Memory B cell (primary cell): ENCODE measurements at regions not wholly inside any gene's neighbourhood (a gene's known extent, or its start where the extent isn't known, plus 50 kb on each side); places are given as distances from the start of the nearest gene placed in this dataset.
"Not testable (repeated sequence)": the region's sequence is repeated elsewhere in the genome, so short reads cannot be mapped to it uniquely, and the experiment has no call there.

Source experiments
- ATAC-seq: fragments of 150-1000 bp; cut with Tn5 transposase; 2 replicates; pipeline ENCODE4 v1.10.0; 2021; ENCODE audit warnings: low read depth, mild to moderate bottlenecking, moderate library complexity
- DNase-seq, 2 donors: peaks; one replicate each; pipeline ENCODE4 v3.0.0; 2022; ENCODE audit warnings: low spot score in 2 of 2
- H3K27ac Mint-ChIP-seq: one replicate; pipeline ENCODE4 v1.8.0; 2022; ENCODE audit warnings: mild to moderate bottlenecking, moderate library complexity, mixed read lengths
- H3K27me3 Mint-ChIP-seq: one replicate; pipeline ENCODE4 v1.8.0; 2022; ENCODE audit warnings: mixed read lengths
- H3K36me3 Mint-ChIP-seq: one replicate; pipeline ENCODE4 v1.8.0; 2022; ENCODE audit warnings: mild to moderate bottlenecking, mixed read lengths
- H3K4me1 Mint-ChIP-seq: one replicate; pipeline ENCODE4 v1.8.0; 2022; ENCODE audit warnings: mixed read lengths
- H3K4me3 Mint-ChIP-seq: one replicate; pipeline ENCODE4 v1.8.0; 2022; ENCODE audit warnings: mild to moderate bottlenecking, moderate library complexity, mixed read lengths
- H3K9me3 Mint-ChIP-seq: one replicate; pipeline ENCODE4 v1.8.0; 2022; ENCODE audit warnings: mixed read lengths

- Mint-ChIP-seq H3K36me3 (no peaks in the 10 kb centered on the region), H3K4me3 (no peak overlapping the region), H3K27ac (no peak overlapping the region), H3K27me3 (peaks cover 7% of the 10 kb centered on the region), H3K4me1 (no peaks in the 10 kb centered on the region), H3K9me3 (peaks cover 6% of the 10 kb centered on the region)
- ATAC-seq: no peak
- DNase-seq: no peak
Observed at GRCh38 chr7:23915236-23915635, 205.2 kb downstream of the STK31 start.

GRCh38 chr7:23918286-23918685 is 208.3 kb downstream of the STK31 start:
- Mint-ChIP-seq H3K9me3 (no peaks in the 10 kb centered on the region), H3K4me1 (no peaks in the 10 kb centered on the region), H3K36me3 (no peaks in the 10 kb centered on the region), H3K4me3 (no peak overlapping the region), H3K27ac (no peak overlapping the region), H3K27me3 (peaks cover 10% of the 10 kb centered on the region)
- ATAC-seq (no peak), DNase-seq (no peak)

- Mint-ChIP-seq H3K4me1 (no peaks in the 10 kb centered on the region), H3K4me3 (no peak overlapping the region), H3K27me3 (peaks cover 12% of the 10 kb centered on the region), H3K27ac (no peak overlapping the region), H3K36me3 (no peaks in the 10 kb centered on the region), H3K9me3 (no peaks in the 10 kb centered on the region)
- ATAC-seq (no peak), DNase-seq (no peak)
Observed at GRCh38 chr7:23918856-23919255, 208.8 kb downstream of the STK31 start.

GRCh38 chr7:23925088-23925487 is 215.1 kb downstream of the STK31 start:
- Mint-ChIP-seq H3K4me1 (no peaks in the 10 kb centered on the region), H3K36me3 (no peaks in the 10 kb centered on the region), H3K27me3 (peaks cover 8% of the 10 kb centered on the region), H3K27ac (no peak overlapping the region), H3K4me3 (no peak overlapping the region), H3K9me3 (no peaks in the 10 kb centered on the region)
- DNase-seq (no peak), ATAC-seq (no peak)

- Mint-ChIP-seq H3K27ac (no peak overlapping the region), H3K4me3 (no peak overlapping the region), H3K9me3 (no peaks in the 10 kb centered on the region), H3K4me1 (no peaks in the 10 kb centered on the region), H3K36me3 (no peaks in the 10 kb centered on the region), H3K27me3 (peaks cover 8% of the 10 kb centered on the region)
- no peak for ATAC-seq
- DNase-seq: no peak
Observed at GRCh38 chr7:23927709-23928417, 217.8 kb downstream of the STK31 start.

- ATAC-seq: no peak
- no peaks in the 10 kb centered on the region for H3K4me1 Mint-ChIP-seq
- H3K36me3 Mint-ChIP-seq: no peaks in the 10 kb centered on the region
- no peak for DNase-seq
- peaks cover 4% of the 10 kb centered on the region for H3K27me3 Mint-ChIP-seq
- H3K9me3 Mint-ChIP-seq: no peaks in the 10 kb centered on the region
- no peak overlapping the region for H3K27ac Mint-ChIP-seq
- H3K4me3 Mint-ChIP-seq: no peak overlapping the region
Observed at GRCh38 chr7:23928418-23928775, 218.4 kb downstream of the STK31 start.

GRCh38 chr7:23930312-23930711 is 220.3 kb downstream of the STK31 start:
- Mint-ChIP-seq H3K4me1 (no peaks in the 10 kb centered on the region), H3K9me3 (no peaks in the 10 kb centered on the region), H3K27ac (no peak overlapping the region), H3K27me3 (peaks cover 1% of the 10 kb centered on the region), H3K36me3 (no peaks in the 10 kb centered on the region), H3K4me3 (no peak overlapping the region)
- DNase-seq: no peak
- no peak for ATAC-seq

GRCh38 chr7:23931633-23932032 is 221.6 kb downstream of the STK31 start:
- Mint-ChIP-seq H3K27ac (no peak overlapping the region), H3K9me3 (peaks cover 2% of the 10 kb centered on the region), H3K27me3 (peaks cover 2% of the 10 kb centered on the region), H3K4me3 (no peak overlapping the region), H3K4me1 (no peaks in the 10 kb centered on the region), H3K36me3 (no peaks in the 10 kb centered on the region)
- no peak for DNase-seq
- no peak for ATAC-seq

GRCh38 chr7:23938215-23938614 is 228.2 kb downstream of the STK31 start:
- Mint-ChIP-seq H3K27me3 (peaks cover 13% of the 10 kb centered on the region), H3K27ac (no peak overlapping the region), H3K4me1 (no peaks in the 10 kb centered on the region), H3K9me3 (peaks cover 5% of the 10 kb centered on the region), H3K36me3 (no peaks in the 10 kb centered on the region), H3K4me3 (no peak overlapping the region)
- ATAC-seq (no peak), DNase-seq (no peak)

- Mint-ChIP-seq H3K4me3 (no peak overlapping the region), H3K4me1 (no peaks in the 10 kb centered on the region), H3K27me3 (peaks cover 13% of the 10 kb centered on the region), H3K9me3 (peaks cover 5% of the 10 kb centered on the region), H3K36me3 (no peaks in the 10 kb centered on the region), H3K27ac (no peak overlapping the region)
- DNase-seq (no peak), ATAC-seq (no peak)
Observed at GRCh38 chr7:23938937-23939552, 229.0 kb downstream of the STK31 start.

GRCh38 chr7:23939747-23940146 is 229.7 kb downstream of the STK31 start:
- H3K4me3 Mint-ChIP-seq, H3K9me3 Mint-ChIP-seq, ATAC-seq, DNase-seq, H3K4me1 Mint-ChIP-seq, H3K27ac Mint-ChIP-seq, H3K36me3 Mint-ChIP-seq: not testable (repeated sequence)
- H3K27me3 Mint-ChIP-seq: peaks cover 15% of the 10 kb centered on the region

- no peak overlapping the region for H3K27ac Mint-ChIP-seq
- DNase-seq (no peak), ATAC-seq (no peak)
- no peaks in the 10 kb centered on the region for H3K4me1 Mint-ChIP-seq
- H3K9me3 Mint-ChIP-seq: peaks cover 7% of the 10 kb centered on the region
- H3K27me3 Mint-ChIP-seq: peaks cover 14% of the 10 kb centered on the region
- H3K36me3 Mint-ChIP-seq: no peaks in the 10 kb centered on the region
- H3K4me3 Mint-ChIP-seq: no peak overlapping the region
Observed at GRCh38 chr7:23941551-23941950, 231.5 kb downstream of the STK31 start.

- DNase-seq: no peak
- H3K36me3 Mint-ChIP-seq: peaks cover 3% of the 10 kb centered on the region
- no peak overlapping the region for H3K4me3 Mint-ChIP-seq
- H3K27me3 Mint-ChIP-seq: peaks cover 16% of the 10 kb centered on the region
- H3K27ac Mint-ChIP-seq: no peak overlapping the region
- ATAC-seq: no peak
- H3K9me3 Mint-ChIP-seq: peaks cover 11% of the 10 kb centered on the region
- no peaks in the 10 kb centered on the region for H3K4me1 Mint-ChIP-seq
Observed at GRCh38 chr7:23942032-23942431, 232.0 kb downstream of the STK31 start.

GRCh38 chr7:23944131-23944530 is 234.1 kb downstream of the STK31 start:
- no peaks in the 10 kb centered on the region for H3K4me1 Mint-ChIP-seq
- no peak overlapping the region for H3K4me3 Mint-ChIP-seq
- H3K27ac Mint-ChIP-seq: no peak overlapping the region
- ATAC-seq (no peak), DNase-seq (no peak)
- H3K27me3 Mint-ChIP-seq: peaks cover 14% of the 10 kb centered on the region
- H3K9me3 Mint-ChIP-seq: peaks cover 8% of the 10 kb centered on the region
- H3K36me3 Mint-ChIP-seq: peaks cover 3% of the 10 kb centered on the region

GRCh38 chr7:23945472-23945871 is 235.5 kb downstream of the STK31 start:
- H3K9me3 Mint-ChIP-seq: peaks cover 12% of the 10 kb centered on the region
- no peak for ATAC-seq
- peaks cover 3% of the 10 kb centered on the region for H3K36me3 Mint-ChIP-seq
- no peak for DNase-seq
- H3K4me1 Mint-ChIP-seq: no peaks in the 10 kb centered on the region
- peaks cover 11% of the 10 kb centered on the region for H3K27me3 Mint-ChIP-seq
- H3K4me3 Mint-ChIP-seq: no peak overlapping the region
- H3K27ac Mint-ChIP-seq: no peak overlapping the region
